HCT116 (cell line): ENCODE measurements at regions not wholly inside any gene's neighbourhood (a gene's known extent, or its start where the extent isn't known, plus 50 kb on each side); places are given as distances from the start of the nearest gene placed in this dataset.

Source experiments
- ATAC-seq: fragments of 200-7000 bp; cut with Tn5 transposase; 2 replicates; pipeline ENCODE4 v1.9.1; 2020; ENCODE audit warnings: mild to moderate bottlenecking, moderate library complexity
- BruUV-seq: library from RNA; stranded (reverse); fragments of 400-500 nt; replicated peaks from 2 replicates; lab custom pipeline; 2021; lab: Mats Ljungman, UMichigan
- CTCF ChIA-PET: fragments of 300-600 bp; sonication (Branson Sonifier 250); formaldehyde crosslinking; loops from one replicate; lab custom pipeline; 2021; ENCODE audit warnings: antibody characterized with exemption; lab: Charles Lee
- POLR2A ChIA-PET: fragments of 300-600, 350-600 bp; sonication (Branson Sonifier 250); formaldehyde crosslinking; loops from one replicate; lab custom pipeline; 2021; ENCODE audit warnings: antibody characterized with exemption; lab: Charles Lee
- RAD21 ChIA-PET, 2 experiments: fragments of 300-600 bp; sonication (Branson Sonifier 250); formaldehyde crosslinking; loops; one replicate each; lab custom pipeline; 2023; ENCODE audit warnings: low total read pairs in 2 of 2; ENCODE audit not compliant: uncharacterized antibody in 2 of 2, unreplicated experiment in 2 of 2, low non-redundant PET in 1 of 2; lab: Charles Lee
- DNase-seq: peaks from one replicate; pipeline ENCODE4 v3.0.0-alpha.2; 2010; ENCODE audit warnings: low read depth, low spot score
- H2AFZ ChIP-seq: fragments of 200-600 bp; shearing (Covaris generic), sonication (generic); 2 replicates; pipeline ENCODE4 v1.6.1; 2017; ENCODE audit warnings: low read depth, mixed run types, mixed read lengths, antibody characterized with exemption, low read length; ENCODE audit not compliant: poor library complexity, severe bottlenecking
- H3K27ac ChIP-seq: 2 replicates; pipeline ENCODE4 v1.5.1; 2012; ENCODE audit warnings: low read depth, low read length
- H3K27me3 ChIP-seq: fragments of 200-600 bp; sonication (generic); 2 replicates; pipeline ENCODE4 v1.6.1; 2016; ENCODE audit warnings: mixed run types, low read length, mixed read lengths; ENCODE audit not compliant: insufficient read depth
- H3K36me3 ChIP-seq, 2 experiments: fragments of 200-500 bp in 1 of 2; fragments of 200-600 bp in 1 of 2; sonication (Bioruptor generic) in 1 of 2; sonication (generic) in 1 of 2; 2 replicates each; pipeline versions ENCODE4 v1.5.1 to v1.6.1; 2014 to 2016; ENCODE audit warnings: low read length in 2 of 2, inconsistent platforms in 1 of 2, mixed read lengths in 1 of 2, mixed run types in 1 of 2; ENCODE audit not compliant: insufficient read depth in 2 of 2, control insufficient read depth in 1 of 2
- H3K4me1 ChIP-seq, 2 experiments: fragments of 200-600 bp in 1 of 2; sonication (generic) in 1 of 2; 2 replicates each; pipeline versions ENCODE4 v1.5.1 to v1.6.1; 2012 to 2017; ENCODE audit warnings: low read length in 2 of 2, inconsistent platforms in 1 of 2, mild to moderate bottlenecking in 1 of 2, mixed read lengths in 1 of 2, mixed run types in 1 of 2, moderate library complexity in 1 of 2; ENCODE audit not compliant: insufficient read depth in 2 of 2, control insufficient read depth in 1 of 2
- H3K4me2 ChIP-seq: fragments of 200-600 bp; sonication (generic); 2 replicates; pipeline ENCODE4 v1.6.1; 2017; ENCODE audit warnings: mixed run types, low read length, mixed read lengths
- H3K4me3 ChIP-seq, 2 experiments: fragments of 200-600 bp in 1 of 2; sonication (generic) in 1 of 2; replicated peaks in 1 of 2; 2 replicates each; pipeline ENCODE4 v1.5.1; 2011 to 2016; ENCODE audit warnings: low read length in 2 of 2, control low read depth in 1 of 2, low read depth in 1 of 2, mild to moderate bottlenecking in 1 of 2, mixed read lengths in 1 of 2, mixed run types in 1 of 2
- H3K79me2 ChIP-seq: fragments of 200-600 bp; sonication (generic); 2 replicates; pipeline ENCODE4 v1.6.1; 2017; ENCODE audit warnings: mild to moderate bottlenecking, mixed run types, low read length, moderate library complexity, mixed read lengths; ENCODE audit not compliant: insufficient read depth
- H3K9ac ChIP-seq: fragments of 200-600 bp; sonication (generic); 2 replicates; pipeline ENCODE4 v1.6.1; 2016; ENCODE audit warnings: low read length, mixed read lengths
- H3K9me2 ChIP-seq: fragments of 200-600 bp; sonication (generic), shearing (Covaris generic); 2 replicates; pipeline ENCODE4 v1.6.1; 2017; ENCODE audit warnings: mixed run types, mild to moderate bottlenecking, moderate library complexity; ENCODE audit not compliant: insufficient read depth
- H3K9me3 ChIP-seq, 2 experiments: fragments of 200-500 bp in 1 of 2; fragments of 200-600 bp in 1 of 2; sonication (Bioruptor generic) in 1 of 2; sonication (generic) in 1 of 2; 2 replicates each; pipeline ENCODE4 v1.6.1; 2014 to 2017; ENCODE audit warnings: low read length in 2 of 2, mixed read lengths in 2 of 2, inconsistent platforms in 1 of 2, low read depth in 1 of 2, mild to moderate bottlenecking in 1 of 2, mixed run types in 1 of 2, moderate library complexity in 1 of 2; ENCODE audit not compliant: control insufficient read depth in 1 of 2, insufficient read depth in 1 of 2
- H4K20me1 ChIP-seq: fragments of 200-600 bp; sonication (generic), shearing (Covaris generic); 2 replicates; pipeline ENCODE4 v1.6.1; 2017; ENCODE audit warnings: mixed run types, mild to moderate bottlenecking, moderate library complexity; ENCODE audit not compliant: insufficient read depth
- EGR1 ChIP-seq: IDR thresholded peaks from 2 replicates; pipeline ENCODE4 v1.6.1; 2012; ENCODE audit warnings: low read depth
- FOSL1 ChIP-seq: IDR thresholded peaks from 2 replicates; pipeline ENCODE4 v1.6.1; 2012; ENCODE audit warnings: low read depth
- MAX ChIP-seq: IDR thresholded peaks from 2 replicates; pipeline ENCODE4 v1.6.1; 2012
- POLR2AphosphoS5 ChIP-seq: IDR thresholded peaks from 2 replicates; pipeline ENCODE4 v1.6.1; 2011; ENCODE audit warnings: mild to moderate bottlenecking, low read depth, low read length, moderate library complexity
- RAD21 ChIP-seq: IDR thresholded peaks from 2 replicates; pipeline ENCODE4 v1.6.1; 2012; ENCODE audit warnings: low read depth, mild to moderate bottlenecking
- SP1 ChIP-seq: IDR thresholded peaks from 2 replicates; pipeline ENCODE4 v1.6.1; 2012; ENCODE audit warnings: low read depth
- SRF ChIP-seq: IDR thresholded peaks from 2 replicates; pipeline ENCODE4 v1.6.1; 2012; ENCODE audit warnings: low read depth
- TCF7L2 ChIP-seq: IDR thresholded peaks from 2 replicates; pipeline ENCODE4 v1.7.0; 2011; ENCODE audit warnings: borderline replicate concordance, inconsistent platforms; ENCODE audit not compliant: insufficient read depth, insufficient read length; ENCODE audit errors: extremely low read depth
- YY1 ChIP-seq: IDR thresholded peaks from 2 replicates; pipeline ENCODE4 v1.6.1; 2011; ENCODE audit warnings: low read length, low read depth, moderate library complexity, mild to moderate bottlenecking; ENCODE audit not compliant: insufficient replicate concordance; ENCODE audit errors: extremely low read depth
- intact Hi-C: fragments of 100-400 bp; cut with micrococcal nuclease; formaldehyde crosslinking; loops from 2 replicates; pipeline ENCODE4 v1.10.0; 2022
- TF ChIP-seq, protein P1 (sequence below), 3 experiments: fragments of 200-600 bp in 1 of 3; sonication (generic) in 1 of 3; IDR thresholded peaks in 2 of 3; conservative IDR thresholded peaks in 1 of 3; 2 replicates each; pipeline ENCODE4 v1.5.1; 2012 to 2017; ENCODE audit warnings: low read depth in 2 of 3, low read length in 2 of 3, antibody characterized with exemption in 1 of 3, borderline replicate concordance in 1 of 3, control low read depth in 1 of 3, mild to moderate bottlenecking in 1 of 3, mixed read lengths in 1 of 3, mixed run types in 1 of 3, moderate library complexity in 1 of 3; ENCODE audit not compliant: insufficient read depth in 1 of 3

- TF ChIP-seq SP1, result no peak
- no peak for TF ChIP-seq MAX
- TF ChIP-seq RAD21, result no peak
- TF ChIP-seq, protein P1, sequence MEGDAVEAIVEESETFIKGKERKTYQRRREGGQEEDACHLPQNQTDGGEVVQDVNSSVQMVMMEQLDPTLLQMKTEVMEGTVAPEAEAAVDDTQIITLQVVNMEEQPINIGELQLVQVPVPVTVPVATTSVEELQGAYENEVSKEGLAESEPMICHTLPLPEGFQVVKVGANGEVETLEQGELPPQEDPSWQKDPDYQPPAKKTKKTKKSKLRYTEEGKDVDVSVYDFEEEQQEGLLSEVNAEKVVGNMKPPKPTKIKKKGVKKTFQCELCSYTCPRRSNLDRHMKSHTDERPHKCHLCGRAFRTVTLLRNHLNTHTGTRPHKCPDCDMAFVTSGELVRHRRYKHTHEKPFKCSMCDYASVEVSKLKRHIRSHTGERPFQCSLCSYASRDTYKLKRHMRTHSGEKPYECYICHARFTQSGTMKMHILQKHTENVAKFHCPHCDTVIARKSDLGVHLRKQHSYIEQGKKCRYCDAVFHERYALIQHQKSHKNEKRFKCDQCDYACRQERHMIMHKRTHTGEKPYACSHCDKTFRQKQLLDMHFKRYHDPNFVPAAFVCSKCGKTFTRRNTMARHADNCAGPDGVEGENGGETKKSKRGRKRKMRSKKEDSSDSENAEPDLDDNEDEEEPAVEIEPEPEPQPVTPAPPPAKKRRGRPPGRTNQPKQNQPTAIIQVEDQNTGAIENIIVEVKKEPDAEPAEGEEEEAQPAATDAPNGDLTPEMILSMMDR (IDR thresholded peaks at IDR 0.05 in 2 of 3, conservative IDR thresholded peaks at IDR 0.05 in 1 of 3; ENCODE audit: borderline replicate concordance in 1 of 3, insufficient read depth in 1 of 3, low read depth in 2 of 3, low read length in 2 of 3), result no peak
- TF ChIP-seq FOSL1, result no peak
- no peak for TF ChIP-seq YY1
- TF ChIP-seq SRF, result no peak
- TF ChIP-seq TCF7L2, result no peak
- no peak for TF ChIP-seq EGR1
- no peak for TF ChIP-seq POLR2AphosphoS5
- TF ChIP-seq, all 23 proteins: peak for 0
Observed at GRCh38 chr18:30596635-30597034, 445.9 kb downstream of the DSC3 start.

More at GRCh38 chr18:30596635-30597034, 445.9 kb downstream of the DSC3 start:
- intact Hi-C loops, result no loop called here
- Histone ChIP-seq H3K79me2 (no peaks in the 10 kb centered on the region), H3K4me2 (no peak overlapping the region), H4K20me1 (no peaks in the 10 kb centered on the region), H3K9me3 (no peaks in the 10 kb centered on the region), H3K9me2 (no peaks in the 10 kb centered on the region), H3K27me3 (no peaks in the 10 kb centered on the region), H3K4me3 (no peak overlapping the region), H3K27ac (no peak overlapping the region), H3K9ac (no peak overlapping the region), H2AFZ (no peak overlapping the region), H3K36me3 (no peaks in the 10 kb centered on the region), H3K4me1 (no peaks in the 10 kb centered on the region)
- BruUV-seq, result no TSS peak
- DNase-seq (no peak), ATAC-seq (no peak)
- ChIA-PET CTCF (no interaction called here), RAD21 (no interaction called here), POLR2A (no interaction called here)
